Esophagus (tissue), 2 donors: ENCODE measurements at regions not wholly inside any gene's neighbourhood (a gene's known extent, or its start where the extent isn't known, plus 50 kb on each side); places are given as distances from the start of the nearest gene placed in this dataset.

Source experiments
- H3K27ac ChIP-seq, 2 donors: one replicate each; pipeline ENCODE4 v1.5.1; 2013; ENCODE audit warnings: low read depth in 2 of 2, mild to moderate bottlenecking in 2 of 2, inconsistent platforms in 1 of 2, low read length in 1 of 2, moderate library complexity in 1 of 2
- H3K27me3 ChIP-seq, 2 donors: one replicate each; pipeline ENCODE4 v1.6.1; 2013; ENCODE audit warnings: low read length in 2 of 2, control low read depth in 1 of 2, mild to moderate bottlenecking in 1 of 2; ENCODE audit not compliant: insufficient read depth in 2 of 2, control insufficient read depth in 1 of 2
- H3K36me3 ChIP-seq, 2 donors: one replicate each; pipeline ENCODE4 v1.6.1; 2013; ENCODE audit warnings: low read length in 1 of 2; ENCODE audit not compliant: control insufficient read depth in 2 of 2, insufficient read depth in 2 of 2
- H3K4me1 ChIP-seq, 2 donors: one replicate each; pipeline ENCODE4 v1.6.1; 2013; ENCODE audit warnings: low read length in 1 of 2; ENCODE audit not compliant: control insufficient read depth in 2 of 2, insufficient read depth in 2 of 2
- H3K4me3 ChIP-seq, 2 donors: one replicate each; pipeline ENCODE4 v1.5.1; 2013; ENCODE audit warnings: low read length in 2 of 2, mild to moderate bottlenecking in 2 of 2, low read depth in 1 of 2, moderate library complexity in 1 of 2
- H3K9me3 ChIP-seq, 2 donors: one replicate each; pipeline ENCODE4 v1.6.1; 2013; ENCODE audit warnings: mild to moderate bottlenecking in 2 of 2, low read depth in 1 of 2, low read length in 1 of 2, moderate library complexity in 1 of 2; ENCODE audit not compliant: control insufficient read depth in 2 of 2, insufficient read depth in 1 of 2
- WGBS, 2 donors: extraction: QIAGEN DNeasy Blood & Tissue Kit; methylation state at CpG; one replicate each; pipeline ENCODE4 v1.1.7; 2013; 5-methylcytosine and 5-hydroxymethylcytosine counted together
- donor health status: healthy with polysubstance abuse.
- donor health status: Bipolar disorder and iron deficiency.

DNA sequence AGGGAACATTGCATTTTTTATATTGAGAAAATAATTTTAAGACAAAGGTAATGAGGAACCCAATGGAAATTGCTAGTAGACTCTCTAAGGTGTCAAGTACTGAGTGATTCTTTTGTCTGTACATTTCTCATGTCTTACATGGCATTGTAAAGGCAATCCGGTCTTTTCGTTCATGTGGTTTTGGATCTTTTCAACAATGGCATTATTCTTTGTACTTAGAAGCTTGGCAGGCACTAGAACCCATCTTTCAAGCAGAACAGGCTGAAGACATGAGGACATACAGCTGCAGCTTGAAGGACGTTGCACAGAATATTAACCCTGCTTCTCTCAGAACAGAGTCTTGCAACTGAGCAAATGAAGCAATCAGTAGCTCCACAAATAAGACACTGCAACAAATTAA, 231.5 kb upstream of the ZFHX3 start:
- H3K27ac ChIP-seq = no peak overlapping the region
- WGBS, 2 donors = 36 to 51% methylated on average over 3 of the region's 3 CpGs
- no peak overlapping the region for H3K4me3 ChIP-seq
- no peaks in the 10 kb centered on the region for H3K4me1 ChIP-seq
- no peaks in the 10 kb centered on the region for H3K27me3 ChIP-seq
- H3K9me3 ChIP-seq = no peaks in the 10 kb centered on the region
- no peaks in the 10 kb centered on the region for H3K36me3 ChIP-seq

DNA sequence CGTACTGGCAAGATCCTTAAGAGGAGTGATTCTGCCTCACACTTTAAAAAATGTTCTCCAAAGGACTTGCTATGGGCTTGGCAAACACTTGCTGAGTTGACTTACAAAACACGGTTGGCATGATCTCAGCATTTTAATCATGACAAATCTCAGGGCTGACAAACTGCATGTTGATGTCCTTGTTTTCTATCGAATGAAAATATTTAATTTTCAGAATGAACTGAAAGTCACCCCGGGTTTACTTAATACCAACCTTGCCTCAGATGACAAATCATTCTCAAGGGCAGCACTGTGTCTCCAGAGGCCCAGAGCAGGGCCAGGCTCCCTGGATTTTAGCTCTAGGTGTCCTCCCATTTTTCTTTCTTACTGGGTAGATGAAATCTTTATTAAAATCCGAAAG, 229.1 kb upstream of the ZFHX3 start:
- WGBS, 2 donors = 50% methylated on average over 5 of the region's 5 CpGs
- Histone ChIP-seq H3K4me3 (no peak overlapping the region), H3K36me3 (no peaks in the 10 kb centered on the region), H3K9me3 (no peaks in the 10 kb centered on the region), H3K27me3 (no peaks in the 10 kb centered on the region), H3K4me1 (no peaks in the 10 kb centered on the region), H3K27ac (no peak overlapping the region)

DNA sequence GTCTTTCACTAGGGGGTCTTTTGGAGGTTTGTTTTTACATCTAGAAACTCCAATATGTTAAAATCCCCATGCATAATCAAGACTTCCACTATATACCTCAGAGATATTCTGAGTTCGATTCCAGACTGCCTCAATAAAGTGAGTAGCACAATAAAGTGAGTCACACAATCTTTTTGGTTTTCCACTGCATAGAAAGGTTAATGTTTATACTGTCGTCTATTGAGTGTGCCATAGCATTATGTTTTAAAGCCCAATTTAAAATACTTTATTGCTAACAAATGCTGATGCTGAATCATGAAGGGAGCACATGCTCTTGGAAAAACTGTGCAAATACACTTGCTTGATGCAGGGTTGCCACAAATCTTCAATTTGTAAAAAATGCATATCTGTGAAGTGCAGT, 227.5 kb upstream of the ZFHX3 start:
- H3K36me3 ChIP-seq = no peaks in the 10 kb centered on the region
- H3K9me3 ChIP-seq = no peaks in the 10 kb centered on the region
- 61 to 82% methylated on average over 2 of the region's 2 CpGs for WGBS, 2 donors
- no peak overlapping the region for H3K4me3 ChIP-seq
- no peak overlapping the region for H3K27ac ChIP-seq
- H3K27me3 ChIP-seq = no peaks in the 10 kb centered on the region
- no peaks in the 10 kb centered on the region for H3K4me1 ChIP-seq

DNA sequence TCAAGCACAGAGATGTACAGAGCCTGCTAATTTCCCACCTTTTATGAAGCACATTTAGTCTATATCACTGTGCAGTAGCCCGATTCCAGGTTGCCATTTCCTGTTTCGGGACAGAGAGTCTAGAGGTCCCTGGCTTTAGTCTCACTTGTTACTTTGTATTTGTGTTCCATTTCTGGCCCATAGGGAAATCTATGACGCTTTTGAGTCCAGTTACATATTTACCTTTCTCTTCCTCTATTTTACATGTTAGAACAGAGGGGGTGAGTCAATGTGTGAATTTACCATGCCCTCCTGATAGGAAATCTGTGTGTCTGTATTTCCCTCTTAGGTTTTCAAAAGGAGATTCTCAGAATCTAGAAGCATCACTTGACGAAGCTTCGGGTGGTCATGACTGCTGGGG, 227.1 kb upstream of the ZFHX3 start:
- Histone ChIP-seq H3K9me3 (no peaks in the 10 kb centered on the region), H3K27ac (no peak overlapping the region), H3K4me1 (no peaks in the 10 kb centered on the region), H3K36me3 (no peaks in the 10 kb centered on the region), H3K27me3 (no peaks in the 10 kb centered on the region), H3K4me3 (no peak overlapping the region)
- WGBS, 2 donors = 70 to 80% methylated on average over 5 of the region's 5 CpGs

DNA sequence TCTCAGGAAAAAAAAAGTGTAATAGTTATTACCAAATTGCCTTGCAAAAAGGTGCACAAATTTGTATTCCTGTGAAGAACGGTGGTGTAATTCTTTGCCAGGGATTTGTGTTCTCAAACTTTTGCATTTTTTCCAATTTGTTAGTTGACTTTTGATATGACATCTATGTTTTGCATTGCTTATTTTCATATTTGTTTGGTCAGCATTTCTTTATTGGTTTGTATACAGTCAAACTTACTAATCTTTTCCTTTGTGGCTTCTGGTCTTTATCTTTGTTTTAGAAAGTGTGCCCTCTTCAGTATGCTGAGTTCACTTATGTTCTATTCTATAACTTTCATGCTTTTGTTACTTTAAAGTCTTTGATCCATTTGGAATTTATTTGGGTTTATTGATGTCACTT, 226.2 kb upstream of the ZFHX3 start:
- Histone ChIP-seq H3K36me3 (no peaks in the 10 kb centered on the region), H3K4me3 (no peak overlapping the region), H3K9me3 (no peaks in the 10 kb centered on the region), H3K4me1 (no peaks in the 10 kb centered on the region), H3K27ac (no peak overlapping the region), H3K27me3 (no peaks in the 10 kb centered on the region)
- WGBS, 2 donors = 86% methylated on average over 1 of the region's 1 CpG

DNA sequence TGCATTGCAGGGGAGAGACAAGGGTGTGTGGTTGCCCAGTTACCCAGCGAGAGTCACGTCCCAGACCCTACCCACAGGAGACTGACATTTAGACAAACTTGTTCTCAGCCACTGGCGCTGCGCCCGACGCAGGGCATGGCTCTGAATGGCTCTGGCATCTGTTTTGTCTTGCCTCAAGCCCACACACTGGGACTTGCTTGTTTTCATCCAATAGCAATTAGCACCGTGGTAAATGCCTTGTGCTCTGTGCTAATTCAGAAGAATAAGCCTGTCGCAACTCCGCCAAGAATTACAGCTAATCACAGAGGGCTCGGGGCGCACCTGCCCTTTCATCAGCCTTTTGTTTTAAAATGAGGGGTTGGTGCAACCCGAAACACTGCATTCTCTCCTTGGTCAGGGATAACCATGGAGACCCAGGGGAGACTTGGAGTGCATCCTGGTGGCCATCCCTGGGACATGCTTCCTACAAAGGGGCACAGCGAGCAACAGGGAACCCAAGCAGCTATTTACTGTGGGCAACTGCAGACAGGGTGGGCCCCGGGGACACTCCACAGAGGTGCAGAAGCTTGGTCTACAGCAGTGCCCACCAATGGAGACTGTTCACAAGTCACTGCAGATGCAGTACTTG, 220.6 kb upstream of the ZFHX3 start:
- Histone ChIP-seq H3K36me3 (no peaks in the 10 kb centered on the region), H3K4me1 (peaks cover 0 to 2% of the 10 kb centered on the region in 2 donors), H3K9me3 (no peaks in the 10 kb centered on the region), H3K4me3 (no peak overlapping the region), H3K27me3 (no peaks in the 10 kb centered on the region), H3K27ac (no peak overlapping the region)
- WGBS, 2 donors = 50 to 61% methylated on average over 14 of the region's 14 CpGs

DNA sequence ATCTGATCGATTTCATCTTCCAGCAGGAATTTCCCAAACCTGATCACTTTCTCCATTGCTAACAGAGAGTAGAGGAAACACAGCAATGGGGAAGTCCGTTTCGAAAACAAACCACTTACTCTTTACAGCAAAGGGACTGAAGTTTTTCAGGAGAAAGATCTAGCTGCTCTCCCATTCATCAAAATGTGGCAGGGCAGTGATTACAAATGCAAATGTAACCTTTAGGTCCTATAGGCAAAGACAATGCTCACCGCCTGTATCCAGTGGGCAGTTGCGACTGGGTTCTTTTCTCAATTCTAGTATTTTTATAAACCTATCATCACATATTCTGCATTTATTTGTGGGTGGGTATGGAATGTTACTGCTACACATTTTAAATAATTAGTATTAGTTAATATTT, 218.0 kb upstream of the ZFHX3 start:
- Histone ChIP-seq H3K4me3 (no peak overlapping the region), H3K9me3 (no peaks in the 10 kb centered on the region), H3K27me3 (no peaks in the 10 kb centered on the region), H3K4me1 (peaks cover 0 to 2% of the 10 kb centered on the region in 2 donors), H3K27ac (no peak overlapping the region), H3K36me3 (no peaks in the 10 kb centered on the region)
- WGBS, 2 donors = 69 to 76% methylated on average over 5 of the region's 5 CpGs

DNA sequence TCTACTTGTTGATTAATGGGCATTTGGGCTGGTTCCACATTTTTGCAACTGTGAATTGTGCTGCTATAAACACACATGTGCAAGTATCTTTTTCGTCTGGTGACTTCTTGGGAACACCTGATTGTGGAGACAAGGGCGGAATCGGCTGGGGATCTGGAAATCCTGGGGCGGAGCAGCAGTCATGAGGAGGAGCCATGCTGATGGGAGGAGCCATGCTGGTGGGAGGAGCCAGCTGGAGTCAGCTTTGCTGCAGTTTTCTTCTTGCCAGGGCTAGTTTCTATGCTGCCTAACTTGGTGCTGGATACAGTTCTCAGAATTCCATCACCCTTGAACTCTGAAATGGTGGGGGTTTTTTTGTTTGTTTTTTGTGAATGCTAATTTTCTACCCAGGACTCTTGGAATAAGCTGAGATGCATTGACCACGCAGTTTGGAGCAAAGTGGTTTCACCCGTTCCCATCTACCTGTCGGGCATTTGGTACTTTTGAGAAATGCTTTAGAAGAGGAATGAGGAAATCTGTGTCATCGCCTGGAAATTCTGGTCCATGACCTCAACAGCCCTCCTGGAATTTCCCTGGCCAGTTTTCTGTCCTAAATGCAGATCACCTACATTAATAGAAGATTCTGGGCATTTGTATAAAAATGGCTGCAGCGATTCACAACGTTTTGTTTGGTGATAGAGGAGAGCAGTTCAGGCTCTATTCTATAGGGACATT, 217.4 kb upstream of the ZFHX3 start:
- Histone ChIP-seq H3K9me3 (no peaks in the 10 kb centered on the region), H3K36me3 (no peaks in the 10 kb centered on the region), H3K4me3 (no peak overlapping the region), H3K27ac (no peak overlapping the region), H3K27me3 (no peaks in the 10 kb centered on the region), H3K4me1 (peaks cover 0 to 2% of the 10 kb centered on the region in 2 donors)
- WGBS, 2 donors = 62 to 65% methylated on average over 10 of the region's 10 CpGs

DNA sequence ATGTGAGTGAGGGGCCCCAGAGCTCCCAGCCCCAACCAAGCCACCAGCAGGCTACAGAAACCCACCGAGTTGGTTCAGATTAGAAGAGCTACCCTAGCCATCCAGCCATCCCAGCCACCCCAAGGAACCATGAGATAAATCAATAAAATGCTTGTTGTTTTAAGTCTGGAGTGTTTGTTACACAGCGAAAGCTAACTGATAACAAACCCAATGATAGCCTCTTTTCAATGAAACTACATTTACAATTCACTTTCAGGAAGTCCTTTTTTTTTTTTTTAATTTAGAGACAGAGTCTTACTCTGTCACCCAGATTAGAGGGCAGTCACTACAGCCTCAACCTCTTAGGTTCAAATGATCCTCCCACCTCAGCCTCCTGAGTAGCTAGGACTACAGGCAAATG, 215.0 kb upstream of the ZFHX3 start:
- H3K27me3 ChIP-seq = no peaks in the 10 kb centered on the region
- H3K4me1 ChIP-seq = no peaks in the 10 kb centered on the region
- no peaks in the 10 kb centered on the region for H3K36me3 ChIP-seq
- H3K9me3 ChIP-seq = no peaks in the 10 kb centered on the region
- no peak overlapping the region for H3K27ac ChIP-seq
- 87 to 89% methylated on average over 2 of the region's 2 CpGs for WGBS, 2 donors
- H3K4me3 ChIP-seq = no peak overlapping the region

DNA sequence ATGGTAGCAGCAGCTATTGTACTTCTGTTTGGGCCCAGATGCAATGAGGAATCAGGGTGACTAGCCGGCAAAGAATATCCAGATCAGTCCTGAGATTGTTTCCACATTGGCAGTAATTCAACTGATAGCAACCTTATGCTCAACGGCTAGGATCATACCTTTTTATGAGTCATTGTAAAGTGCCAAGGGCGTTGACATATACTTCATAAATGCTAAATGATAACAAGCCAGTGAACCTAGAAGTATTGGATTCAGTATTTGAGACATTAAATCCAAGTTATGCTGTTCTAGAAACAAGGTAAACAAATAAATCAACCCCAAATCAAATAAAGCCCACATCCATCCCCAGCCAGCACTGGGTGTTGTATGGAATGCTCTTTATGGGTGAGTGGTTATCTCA, 207.1 kb upstream of the ZFHX3 start:
- H3K27ac ChIP-seq = no peak overlapping the region
- no peak overlapping the region for H3K4me3 ChIP-seq
- no peaks in the 10 kb centered on the region for H3K4me1 ChIP-seq
- H3K36me3 ChIP-seq = no peaks in the 10 kb centered on the region
- no peaks in the 10 kb centered on the region for H3K27me3 ChIP-seq
- WGBS, 2 donors = 53 to 57% methylated on average over 3 of the region's 3 CpGs
- H3K9me3 ChIP-seq = peaks cover 4% of the 10 kb centered on the region in 2 donors
